ENCODE measurements at regions not wholly inside any gene's neighbourhood (a gene's known extent, or its start where the extent isn't known, plus 50 kb on each side); places are given as distances from the start of the nearest gene placed in this dataset.

- TF ChIP-seq FOSL1 (IDR thresholded peaks at IDR 0.05; ENCODE audit: insufficient read depth, low read depth, low read length) (no peak), CBX8 (IDR thresholded peaks at IDR 0.05; ENCODE audit: borderline replicate concordance, low read depth, low read length) (no peak), SIX5 (IDR thresholded peaks at IDR 0.05; ENCODE audit: low read depth, low read length) (no peak)
These were observed 342.9 kb upstream of the RPS23 start (continued) for GRCh38 chr5:82620957-82621600.

Data from H1 (cell line).